Esophagus squamous epithelium (tissue), 5 donors: ENCODE measurements at regions not wholly inside any gene's neighbourhood (a gene's known extent, or its start where the extent isn't known, plus 50 kb on each side); places are given as distances from the start of the nearest gene placed in this dataset.

Experiments used
- DNase-seq: peaks from one replicate; lab custom pipeline; 2025; lab: John Stamatoyannopoulos, UW
- H3K27ac ChIP-seq, 4 donors: fragments of 200-600 bp; sonication (generic); one replicate each; pipeline ENCODE4 v1.5.1; 2016 to 2019; ENCODE audit warnings: mild to moderate bottlenecking in 1 of 4
- H3K27me3 ChIP-seq, 4 donors: fragments of 200-600 bp; sonication (generic); 1 replicate in 3 of 4; 2 replicates in 1 of 4; pipeline versions ENCODE4 v1.5.1 to v1.6.0; 2017 to 2021; ENCODE audit warnings: antibody characterized with exemption in 1 of 4
- H3K36me3 ChIP-seq, 3 donors: fragments of 200-600 bp; sonication (generic); one replicate each; pipeline ENCODE4 v1.5.1; 2016 to 2019
- H3K4me1 ChIP-seq, 3 donors: fragments of 200-600 bp; sonication (generic); one replicate each; pipeline ENCODE4 v1.5.1; 2017 to 2019
- H3K4me3 ChIP-seq, 4 donors: fragments of 200-600 bp; sonication (generic); 1 replicate in 3 of 4; 2 replicates in 1 of 4; pipeline ENCODE4 v1.5.1; 2016 to 2019; ENCODE audit warnings: mild to moderate bottlenecking in 2 of 4, moderate library complexity in 1 of 4
- H3K9me3 ChIP-seq, 3 donors: fragments of 200-600 bp; sonication (generic); one replicate each; pipeline ENCODE4 v1.5.1; 2016 to 2019
- CTCF ChIP-seq, 6 experiments: fragments of 450-650 bp in 4 of 6; fragments of 200-600 bp in 2 of 6; sonication (generic) in 2 of 6; IDR thresholded peaks; one replicate each; pipeline ENCODE4 v1.5.1; 2016 to 2019; ENCODE audit warnings: antibody characterized with exemption in 6 of 6, mild to moderate bottlenecking in 4 of 6, moderate library complexity in 4 of 6
- POLR2A ChIP-seq, 4 donors: fragments of 450-650 bp; IDR thresholded peaks; one replicate each; pipeline ENCODE4 v1.6.1; 2017; ENCODE audit warnings: antibody characterized with exemption in 4 of 4, mild to moderate bottlenecking in 4 of 4, moderate library complexity in 3 of 4
- WGBS, 2 donors: methylation state at CpG; one replicate each; pipeline ENCODE4 v1.1.5; 2018; 5-methylcytosine and 5-hydroxymethylcytosine counted together
- intact Hi-C: fragments of 100-400 bp; cut with DNase I; formaldehyde crosslinking; loops from one replicate; pipeline ENCODE4 v1.15.0; 2022
- donor health status: DM: yes; HTN: yes; CAD: no.

- no peak for DNase-seq
- Histone ChIP-seq H3K27me3 (no peaks in the 10 kb centered on the region), H3K36me3 (peaks cover 5 to 71% (median 8%) of the 10 kb centered on the region in 3 donors), H3K27ac (peak overlapping the region in 1 of 4 donors; percentile 9), H3K4me1 (peaks cover 4 to 34% (median 20%) of the 10 kb centered on the region in 3 donors), H3K9me3 (no peaks in the 10 kb centered on the region), H3K4me3 (no peak overlapping the region)
- WGBS, 2 donors, result 80 to 81% methylated on average over 8 of the region's 8 CpGs
- TF ChIP-seq CTCF (IDR thresholded peaks at IDR 0.05) (no peak), POLR2A (IDR thresholded peaks at IDR 0.05) (no peak)
- intact Hi-C loops, result no loop called here
These were observed 138.9 kb upstream of the KLF14 start for GRCh38 chr7:130872756-130873448.

- Histone ChIP-seq H3K9me3 (no peaks in the 10 kb centered on the region), H3K4me1 (peaks cover 4 to 23% (median 14%) of the 10 kb centered on the region in 3 donors), H3K36me3 (peaks cover 5 to 77% (median 11%) of the 10 kb centered on the region in 3 donors), H3K27ac (peak overlapping the region in 1 of 4 donors; percentile 27), H3K4me3 (no peak overlapping the region), H3K27me3 (no peaks in the 10 kb centered on the region)
- TF ChIP-seq CTCF (IDR thresholded peaks at IDR 0.05) (no peak), POLR2A (IDR thresholded peaks at IDR 0.05) (no peak)
- DNase-seq, result no peak
- intact Hi-C loops, result no loop called here
- 91 to 97% methylated on average over 6 of the region's 6 CpGs for WGBS, 2 donors
These were observed 140.3 kb upstream of the KLF14 start for GRCh38 chr7:130874071-130874915.

GRCh38 chr7:130875265-130875741 lies 141.3 kb upstream of the KLF14 start:
- Histone ChIP-seq H3K9me3 (no peaks in the 10 kb centered on the region), H3K4me3 (no peak overlapping the region), H3K27ac (peak overlapping the region; percentile 27 to 50 (median 47)), H3K27me3 (no peaks in the 10 kb centered on the region), H3K36me3 (peaks cover 5 to 75% (median 11%) of the 10 kb centered on the region in 3 donors), H3K4me1 (peaks cover 4 to 26% (median 15%) of the 10 kb centered on the region in 3 donors)
- DNase-seq, result no peak
- WGBS, 2 donors, result 29 to 43% methylated on average over 6 of the region's 6 CpGs
- intact Hi-C loops, result no loop called here
- TF ChIP-seq CTCF (IDR thresholded peaks at IDR 0.05) (peak; percentile 80 to 96 (median 90)), POLR2A (IDR thresholded peaks at IDR 0.05) (no peak)

GRCh38 chr7:130875901-130876300 lies 141.9 kb upstream of the KLF14 start:
- 70 to 73% methylated on average over 5 of the region's 5 CpGs for WGBS, 2 donors
- Histone ChIP-seq H3K36me3 (peaks cover 5 to 70% (median 11%) of the 10 kb centered on the region in 3 donors), H3K9me3 (no peaks in the 10 kb centered on the region), H3K27me3 (no peaks in the 10 kb centered on the region), H3K4me1 (peaks cover 8 to 32% (median 21%) of the 10 kb centered on the region in 3 donors), H3K27ac (peak overlapping the region in 2 of 4 donors; percentile 44 to 50), H3K4me3 (no peak overlapping the region)
- TF ChIP-seq POLR2A (IDR thresholded peaks at IDR 0.05) (no peak), CTCF (IDR thresholded peaks at IDR 0.05) (no peak)
- no peak for DNase-seq
- intact Hi-C loops, result no loop called here
